PC-3 (cell line): ENCODE measurements at regions not wholly inside any gene's neighbourhood (a gene's known extent, or its start where the extent isn't known, plus 50 kb on each side); places are given as distances from the start of the nearest gene placed in this dataset.

ENCODE experiments used
- EZH2 ChIP-seq: fragments of 300-600 bp; sonication (generic); IDR thresholded peaks from one replicate; pipeline ENCODE4 v1.6.1; 2017; ENCODE audit warnings: antibody characterized with exemption, mild to moderate bottlenecking, low read length; ENCODE audit not compliant: unreplicated experiment
- EZH2phosphoT487 ChIP-seq: fragments of 300-600 bp; sonication (generic); IDR thresholded peaks from 2 replicates; pipeline ENCODE4 v1.6.1; 2018; ENCODE audit warnings: mild to moderate bottlenecking, antibody characterized with exemption, low read length, borderline replicate concordance
- TF ChIP-seq, protein P1 (sequence below): fragments of 300-600 bp; sonication (generic); conservative IDR thresholded peaks from 2 replicates; pipeline ENCODE4 v1.5.1; 2017; ENCODE audit warnings: antibody characterized with exemption, low read depth, mild to moderate bottlenecking, low read length

- TF ChIP-seq, protein P1, sequence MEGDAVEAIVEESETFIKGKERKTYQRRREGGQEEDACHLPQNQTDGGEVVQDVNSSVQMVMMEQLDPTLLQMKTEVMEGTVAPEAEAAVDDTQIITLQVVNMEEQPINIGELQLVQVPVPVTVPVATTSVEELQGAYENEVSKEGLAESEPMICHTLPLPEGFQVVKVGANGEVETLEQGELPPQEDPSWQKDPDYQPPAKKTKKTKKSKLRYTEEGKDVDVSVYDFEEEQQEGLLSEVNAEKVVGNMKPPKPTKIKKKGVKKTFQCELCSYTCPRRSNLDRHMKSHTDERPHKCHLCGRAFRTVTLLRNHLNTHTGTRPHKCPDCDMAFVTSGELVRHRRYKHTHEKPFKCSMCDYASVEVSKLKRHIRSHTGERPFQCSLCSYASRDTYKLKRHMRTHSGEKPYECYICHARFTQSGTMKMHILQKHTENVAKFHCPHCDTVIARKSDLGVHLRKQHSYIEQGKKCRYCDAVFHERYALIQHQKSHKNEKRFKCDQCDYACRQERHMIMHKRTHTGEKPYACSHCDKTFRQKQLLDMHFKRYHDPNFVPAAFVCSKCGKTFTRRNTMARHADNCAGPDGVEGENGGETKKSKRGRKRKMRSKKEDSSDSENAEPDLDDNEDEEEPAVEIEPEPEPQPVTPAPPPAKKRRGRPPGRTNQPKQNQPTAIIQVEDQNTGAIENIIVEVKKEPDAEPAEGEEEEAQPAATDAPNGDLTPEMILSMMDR, result no peak
- TF ChIP-seq EZH2phosphoT487, result no peak
- TF ChIP-seq EZH2, result no peak
Observed at GRCh38 chr12:95390192-95390591, 83.8 kb upstream of the METAP2 start.
